ENCODE measurements at regions not wholly inside any gene's neighbourhood (a gene's known extent, or its start where the extent isn't known, plus 50 kb on each side); places are given as distances from the start of the nearest gene placed in this dataset.

DNA sequence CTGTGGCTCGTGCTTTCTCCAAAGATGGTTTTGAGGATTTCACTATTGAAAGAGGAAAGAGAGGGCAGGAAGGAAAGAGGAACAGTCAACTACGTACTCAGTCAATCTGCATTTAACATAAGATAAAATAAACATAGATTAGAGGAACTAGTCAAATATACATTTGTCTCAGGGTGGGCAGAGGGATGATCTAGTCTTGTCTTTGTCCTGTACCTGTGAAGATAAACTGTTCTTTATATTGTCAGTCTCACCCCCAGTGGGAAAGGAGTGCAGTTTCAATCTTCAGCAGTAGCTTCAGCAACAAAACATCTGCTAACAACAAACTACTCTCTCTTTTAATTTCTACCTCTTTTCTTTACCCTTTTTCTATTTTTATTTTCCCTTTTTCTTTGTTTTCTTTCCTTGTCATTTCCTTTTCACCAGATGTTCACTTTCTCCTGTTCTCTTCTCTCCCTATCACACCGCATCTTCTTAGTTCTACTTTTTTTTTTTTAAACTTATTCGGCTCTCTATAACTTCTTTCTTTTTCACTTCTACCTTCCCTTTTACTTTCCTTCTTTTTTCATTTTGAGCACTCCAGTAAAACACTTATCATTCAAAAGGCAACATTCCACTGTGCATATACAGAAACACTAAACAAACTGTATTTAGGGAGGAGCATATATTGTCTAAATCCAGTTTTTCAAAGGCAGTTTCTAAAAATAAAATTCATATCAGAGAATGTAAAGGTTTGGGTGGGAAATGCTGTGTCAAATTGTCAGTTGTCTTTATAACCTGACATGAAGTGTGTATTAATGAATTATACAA lies 51.4 kb upstream of the GUCY1A1 start:
- TF ChIP-seq, protein P1, sequence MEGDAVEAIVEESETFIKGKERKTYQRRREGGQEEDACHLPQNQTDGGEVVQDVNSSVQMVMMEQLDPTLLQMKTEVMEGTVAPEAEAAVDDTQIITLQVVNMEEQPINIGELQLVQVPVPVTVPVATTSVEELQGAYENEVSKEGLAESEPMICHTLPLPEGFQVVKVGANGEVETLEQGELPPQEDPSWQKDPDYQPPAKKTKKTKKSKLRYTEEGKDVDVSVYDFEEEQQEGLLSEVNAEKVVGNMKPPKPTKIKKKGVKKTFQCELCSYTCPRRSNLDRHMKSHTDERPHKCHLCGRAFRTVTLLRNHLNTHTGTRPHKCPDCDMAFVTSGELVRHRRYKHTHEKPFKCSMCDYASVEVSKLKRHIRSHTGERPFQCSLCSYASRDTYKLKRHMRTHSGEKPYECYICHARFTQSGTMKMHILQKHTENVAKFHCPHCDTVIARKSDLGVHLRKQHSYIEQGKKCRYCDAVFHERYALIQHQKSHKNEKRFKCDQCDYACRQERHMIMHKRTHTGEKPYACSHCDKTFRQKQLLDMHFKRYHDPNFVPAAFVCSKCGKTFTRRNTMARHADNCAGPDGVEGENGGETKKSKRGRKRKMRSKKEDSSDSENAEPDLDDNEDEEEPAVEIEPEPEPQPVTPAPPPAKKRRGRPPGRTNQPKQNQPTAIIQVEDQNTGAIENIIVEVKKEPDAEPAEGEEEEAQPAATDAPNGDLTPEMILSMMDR (IDR thresholded peaks at IDR 0.05 in 8 of 11, conservative IDR thresholded peaks at IDR 0.05 in 3 of 11), result no peak
- TF ChIP-seq POLR2AphosphoS5 (IDR thresholded peaks at IDR 0.05), result no peak
- TF ChIP-seq POLR2A (IDR thresholded peaks at IDR 0.05), result no peak

Data from spleen (tissue), 7 donors.